ENCODE measurements at regions not wholly inside any gene's neighbourhood (a gene's known extent, or its start where the extent isn't known, plus 50 kb on each side); places are given as distances from the start of the nearest gene placed in this dataset.

- TF ChIP-seq POLR2AphosphoS5 (IDR thresholded peaks at IDR 0.05) (no peak), CTCF (IDR thresholded peaks at IDR 0.05) (no peak), EP300 (IDR thresholded peaks at IDR 0.05) (no peak), POLR2A (IDR thresholded peaks at IDR 0.05) (no peak)
These were observed 409.6 kb downstream of the NFIB start for GRCh38 chr9:13904311-13904710.
